ENCODE measurements at regions not wholly inside any gene's neighbourhood (a gene's known extent, or its start where the extent isn't known, plus 50 kb on each side); places are given as distances from the start of the nearest gene placed in this dataset.
"Not testable (repeated sequence)": the region's sequence is repeated elsewhere in the genome, so short reads cannot be mapped to it uniquely, and the experiment has no call there.

DNA sequence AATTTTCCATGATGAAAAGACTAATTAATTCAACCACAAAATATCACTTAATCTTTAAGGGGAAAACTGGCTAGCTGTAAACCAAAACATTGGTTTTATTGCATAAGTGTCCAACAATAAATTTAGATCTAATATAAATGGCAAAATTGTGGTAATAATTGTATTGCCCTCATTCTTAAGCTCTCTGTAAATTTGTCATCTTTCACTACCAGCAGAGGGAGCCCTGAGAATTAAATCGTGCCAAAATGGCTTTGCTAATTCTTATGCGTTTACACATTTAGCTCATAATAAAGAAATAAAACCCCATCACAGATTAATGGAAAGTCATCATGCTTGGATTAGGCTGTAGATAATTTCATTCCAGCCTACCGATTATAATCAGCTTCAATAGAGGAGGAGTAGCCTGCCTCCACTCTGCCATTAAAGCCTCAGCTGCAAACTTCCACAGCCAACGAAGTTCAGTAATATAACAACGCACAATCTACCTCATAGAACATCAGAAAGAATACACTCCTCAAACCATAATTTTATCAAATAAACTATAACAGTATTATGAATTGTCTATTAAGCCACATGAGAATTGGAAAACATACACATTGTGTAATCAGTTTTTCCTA, 70.0 kb upstream of the ATP5MC3 start:
- DNase-seq (ENCODE audit: low read depth): no peak
- TF ChIP-seq, protein P1, sequence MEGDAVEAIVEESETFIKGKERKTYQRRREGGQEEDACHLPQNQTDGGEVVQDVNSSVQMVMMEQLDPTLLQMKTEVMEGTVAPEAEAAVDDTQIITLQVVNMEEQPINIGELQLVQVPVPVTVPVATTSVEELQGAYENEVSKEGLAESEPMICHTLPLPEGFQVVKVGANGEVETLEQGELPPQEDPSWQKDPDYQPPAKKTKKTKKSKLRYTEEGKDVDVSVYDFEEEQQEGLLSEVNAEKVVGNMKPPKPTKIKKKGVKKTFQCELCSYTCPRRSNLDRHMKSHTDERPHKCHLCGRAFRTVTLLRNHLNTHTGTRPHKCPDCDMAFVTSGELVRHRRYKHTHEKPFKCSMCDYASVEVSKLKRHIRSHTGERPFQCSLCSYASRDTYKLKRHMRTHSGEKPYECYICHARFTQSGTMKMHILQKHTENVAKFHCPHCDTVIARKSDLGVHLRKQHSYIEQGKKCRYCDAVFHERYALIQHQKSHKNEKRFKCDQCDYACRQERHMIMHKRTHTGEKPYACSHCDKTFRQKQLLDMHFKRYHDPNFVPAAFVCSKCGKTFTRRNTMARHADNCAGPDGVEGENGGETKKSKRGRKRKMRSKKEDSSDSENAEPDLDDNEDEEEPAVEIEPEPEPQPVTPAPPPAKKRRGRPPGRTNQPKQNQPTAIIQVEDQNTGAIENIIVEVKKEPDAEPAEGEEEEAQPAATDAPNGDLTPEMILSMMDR (IDR thresholded peaks at IDR 0.05; ENCODE audit: insufficient read depth, low read length, poor library complexity, severe bottlenecking): peak; percentile 59
- H3K4me3 ChIP-seq (ENCODE audit: low read depth, low read length): no peak overlapping the region
- H3K36me3 ChIP-seq (ENCODE audit: control insufficient read depth, insufficient read depth, low read length): no peaks in the 10 kb centered on the region
- no peaks in the 10 kb centered on the region for H3K27me3 ChIP-seq (ENCODE audit: control insufficient read depth, insufficient read depth, low read length)

DNA sequence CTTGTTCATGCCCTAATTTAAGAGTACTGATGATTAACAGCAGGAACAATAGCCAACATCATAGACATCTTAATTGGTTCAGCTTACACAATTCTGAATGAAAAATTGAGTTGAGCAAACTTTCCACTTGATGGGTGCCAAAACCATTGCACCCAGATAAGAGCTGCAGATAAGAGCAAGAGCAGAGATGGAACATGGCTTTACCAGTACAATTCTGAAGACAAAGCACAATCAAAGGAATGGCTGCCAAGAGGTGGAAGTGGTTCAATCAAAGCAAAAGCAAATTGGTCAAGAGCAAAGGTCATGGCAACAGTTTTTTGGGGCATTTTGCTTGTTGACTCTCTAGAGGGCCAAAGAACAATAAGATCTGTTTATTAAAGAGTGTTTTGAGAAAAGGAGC, 65.6 kb upstream of the ATP5MC3 start:
- no peak overlapping the region for H3K4me3 ChIP-seq (ENCODE audit: low read depth, low read length)
- no peak for DNase-seq (ENCODE audit: low read depth)
- H3K27me3 ChIP-seq (ENCODE audit: control insufficient read depth, insufficient read depth, low read length): no peaks in the 10 kb centered on the region
- TF ChIP-seq, protein P1 (IDR thresholded peaks at IDR 0.05; ENCODE audit: insufficient read depth, low read length, poor library complexity, severe bottlenecking): no peak
- no peaks in the 10 kb centered on the region for H3K36me3 ChIP-seq (ENCODE audit: control insufficient read depth, insufficient read depth, low read length)

DNA sequence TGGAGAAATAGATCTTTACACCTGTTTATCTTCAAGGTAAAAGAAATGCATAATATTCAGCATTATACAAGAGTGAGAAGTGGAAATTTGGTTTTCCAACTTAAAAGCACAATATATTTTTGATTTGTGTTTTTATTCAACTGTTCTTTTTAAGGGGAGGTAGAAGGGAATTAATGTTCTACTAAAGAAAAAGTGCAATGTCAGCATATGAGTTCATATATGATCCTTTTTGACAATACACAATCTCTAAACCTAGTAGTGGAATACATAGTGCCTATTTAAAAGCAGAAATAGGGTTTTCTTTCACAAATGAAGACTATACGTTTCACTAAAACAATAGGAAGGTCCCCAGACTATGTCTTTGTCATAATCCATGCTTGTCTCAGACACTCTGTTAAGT, 63.2 kb upstream of the ATP5MC3 start:
- Histone ChIP-seq H3K36me3 (ENCODE audit: control insufficient read depth, insufficient read depth, low read length) (no peaks in the 10 kb centered on the region), H3K27me3 (ENCODE audit: control insufficient read depth, insufficient read depth, low read length) (no peaks in the 10 kb centered on the region), H3K4me3 (ENCODE audit: low read depth, low read length) (no peak overlapping the region)
- no peak for DNase-seq (ENCODE audit: low read depth)
- TF ChIP-seq, protein P1 (IDR thresholded peaks at IDR 0.05; ENCODE audit: insufficient read depth, low read length, poor library complexity, severe bottlenecking): no peak

DNA sequence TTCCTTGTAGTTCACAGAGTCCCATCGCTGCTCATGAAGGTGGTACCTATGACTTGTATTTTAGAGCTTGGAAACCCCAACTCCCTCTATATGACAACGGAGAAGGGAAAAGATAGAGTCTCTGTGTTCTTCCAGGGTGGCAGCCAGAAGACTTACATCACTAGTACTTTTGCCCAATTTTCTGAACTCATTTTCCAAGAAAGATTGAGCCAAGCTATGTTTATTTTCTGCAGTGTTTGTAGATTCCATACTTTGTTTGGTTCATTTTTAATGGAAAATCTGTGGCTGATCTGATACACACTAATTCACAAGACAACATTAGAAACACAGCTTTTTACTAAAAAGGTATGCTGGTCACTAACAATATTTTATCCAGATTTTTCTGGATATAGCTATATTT, 60.2 kb upstream of the ATP5MC3 start:
- no peak for DNase-seq (ENCODE audit: low read depth)
- Histone ChIP-seq H3K27me3 (ENCODE audit: control insufficient read depth, insufficient read depth, low read length) (no peaks in the 10 kb centered on the region), H3K36me3 (ENCODE audit: control insufficient read depth, insufficient read depth, low read length) (no peaks in the 10 kb centered on the region), H3K4me3 (ENCODE audit: low read depth, low read length) (no peak overlapping the region)
- TF ChIP-seq, protein P1 (IDR thresholded peaks at IDR 0.05; ENCODE audit: insufficient read depth, low read length, poor library complexity, severe bottlenecking): no peak

DNA sequence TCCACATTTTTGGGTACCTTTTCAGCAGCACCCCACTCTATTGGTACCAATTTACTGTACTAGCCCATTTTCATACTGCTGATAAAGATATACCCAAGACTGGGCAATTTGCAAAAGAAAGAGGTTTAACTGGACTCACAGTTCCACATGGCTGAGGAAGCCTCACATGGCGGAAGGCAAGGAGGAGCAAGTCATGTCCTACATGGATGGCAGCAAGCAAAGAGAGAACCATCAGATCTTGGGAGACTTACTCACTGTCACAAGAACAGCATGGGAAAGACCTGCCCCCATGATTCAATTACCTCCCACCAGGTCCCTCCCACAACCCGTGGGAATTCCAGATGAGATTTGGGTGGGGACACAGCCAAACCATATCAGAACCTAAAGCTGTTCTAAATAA, 58.5 kb upstream of the ATP5MC3 start:
- not testable (repeated sequence) for DNase-seq (ENCODE audit: low read depth); H3K36me3 ChIP-seq (ENCODE audit: control insufficient read depth, insufficient read depth, low read length); H3K4me3 ChIP-seq (ENCODE audit: low read depth, low read length); H3K27me3 ChIP-seq (ENCODE audit: control insufficient read depth, insufficient read depth, low read length)

DNA sequence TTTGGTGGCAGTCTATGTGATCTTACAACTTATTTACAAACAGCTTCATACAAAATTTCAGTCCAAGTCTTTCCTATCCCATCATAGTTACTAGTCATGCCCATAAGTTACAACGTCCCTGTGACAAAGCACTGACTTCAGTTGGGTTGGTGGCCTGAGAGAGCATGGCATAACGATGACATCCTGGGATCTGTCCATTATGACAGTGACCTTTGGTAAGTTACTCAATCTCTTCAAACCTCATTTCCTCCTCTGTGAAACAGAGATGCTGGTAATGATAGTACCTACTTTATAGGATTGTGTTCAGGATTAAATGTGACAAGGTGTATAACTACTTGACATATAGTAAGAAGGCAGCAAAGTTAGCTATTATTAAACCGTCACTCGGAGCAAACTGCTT, 55.4 kb upstream of the ATP5MC3 start:
- H3K36me3 ChIP-seq (ENCODE audit: control insufficient read depth, insufficient read depth, low read length): no peaks in the 10 kb centered on the region
- H3K4me3 ChIP-seq (ENCODE audit: low read depth, low read length): no peak overlapping the region
- no peak for DNase-seq (ENCODE audit: low read depth)
- H3K27me3 ChIP-seq (ENCODE audit: control insufficient read depth, insufficient read depth, low read length): no peaks in the 10 kb centered on the region
- TF ChIP-seq, protein P1 (IDR thresholded peaks at IDR 0.05; ENCODE audit: insufficient read depth, low read length, poor library complexity, severe bottlenecking): no peak
